ENCODE measurements at regions not wholly inside any gene's neighbourhood (a gene's known extent, or its start where the extent isn't known, plus 50 kb on each side); places are given as distances from the start of the nearest gene placed in this dataset.

- no peak for TF ChIP-seq CTCF (IDR thresholded peaks at IDR 0.05; ENCODE audit: control extremely low read depth in 1 of 3, insufficient read depth in 1 of 3, low read depth in 1 of 3, low read length in 3 of 3)
- TF ChIP-seq HDAC6 (IDR thresholded peaks at IDR 0.05; ENCODE audit: low read depth, low read length) = no peak
- no peak for TF ChIP-seq CBX8 (IDR thresholded peaks at IDR 0.05; ENCODE audit: borderline replicate concordance, low read depth, low read length)
- no peak for TF ChIP-seq GABPA (IDR thresholded peaks at IDR 0.05; ENCODE audit: borderline replicate concordance, insufficient read depth, low read length)
- no peak for TF ChIP-seq RFX5 (IDR thresholded peaks at IDR 0.05; ENCODE audit: borderline replicate concordance, low read depth, low read length)
- TF ChIP-seq CREB1 (IDR thresholded peaks at IDR 0.05) = no peak
- TF ChIP-seq EZH2 (IDR thresholded peaks at IDR 0.05; ENCODE audit: low read depth, low read length, severe bottlenecking) = no peak
- TF ChIP-seq POLR2A (IDR thresholded peaks at IDR 0.05; ENCODE audit: control extremely low read depth in 1 of 2, low read depth in 2 of 2, low read length in 2 of 2) = no peak
- no peak for TF ChIP-seq TEAD4 (IDR thresholded peaks at IDR 0.05; ENCODE audit: low read depth, low read length)
- no peak for TF ChIP-seq TAF1 (IDR thresholded peaks at IDR 0.05; ENCODE audit: low read depth, low read length)
- no peak for TF ChIP-seq SIN3A (conservative IDR thresholded peaks at IDR 0.05 in 1 of 2, IDR thresholded peaks at IDR 0.05 in 1 of 2; ENCODE audit: low read depth in 1 of 2, low read length in 2 of 2)
- TF ChIP-seq SP1 (IDR thresholded peaks at IDR 0.05; ENCODE audit: low read depth, low read length) = no peak
- TF ChIP-seq TCF12 (IDR thresholded peaks at IDR 0.05; ENCODE audit: low read depth, low read length) = no peak
These were observed 119.3 kb upstream of the ZBTB40 start for GRCh38 chr1:22332424-22332717.

Measured in H1 (cell line).